CD4-positive, alpha-beta T cell treated with Interleukin-4 for 4 hours (primary cell): ENCODE measurements at regions not wholly inside any gene's neighbourhood (a gene's known extent, or its start where the extent isn't known, plus 50 kb on each side); places are given as distances from the start of the nearest gene placed in this dataset.

Experiments
- DNase-seq: peaks from one replicate; pipeline ENCODE4 v3.0.0-alpha.2; 2020

DNA sequence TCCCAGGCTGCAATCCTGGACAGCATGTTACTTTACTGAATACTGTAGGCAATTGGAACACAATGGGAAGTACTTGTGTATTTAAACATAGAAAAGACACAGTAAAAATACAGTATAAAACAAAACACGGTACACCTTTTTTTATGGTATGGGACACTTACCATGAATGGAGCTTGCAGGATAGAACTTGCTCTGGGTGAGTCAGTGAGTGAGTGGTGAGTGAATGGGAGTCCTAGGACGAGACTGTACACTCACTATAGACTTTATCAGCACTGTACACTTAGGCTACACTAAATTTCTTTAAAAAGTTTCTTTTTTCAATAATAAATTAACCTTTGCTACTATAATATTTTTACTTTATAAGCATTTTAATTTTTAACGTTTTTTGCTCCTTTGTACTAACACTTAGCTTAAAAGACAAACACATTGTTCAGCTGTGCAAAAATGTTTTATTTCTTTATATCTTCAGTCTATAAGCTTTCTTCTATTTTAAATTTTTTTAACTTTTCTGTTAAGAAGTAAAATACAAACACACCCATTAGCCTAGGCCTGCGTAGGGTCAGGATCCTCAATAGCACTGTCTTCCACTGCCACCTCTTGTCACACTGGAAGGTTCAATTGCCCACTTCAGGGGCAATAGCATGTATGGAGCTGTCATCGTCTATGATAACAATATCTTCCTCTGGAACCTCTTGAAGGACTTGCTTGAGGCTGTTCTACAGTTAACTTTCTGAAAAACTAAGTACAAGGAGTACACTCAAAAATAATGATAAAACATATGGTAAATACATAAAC is 293.5 kb upstream of the FSTL5 start:
- no peak for DNase-seq

DNA sequence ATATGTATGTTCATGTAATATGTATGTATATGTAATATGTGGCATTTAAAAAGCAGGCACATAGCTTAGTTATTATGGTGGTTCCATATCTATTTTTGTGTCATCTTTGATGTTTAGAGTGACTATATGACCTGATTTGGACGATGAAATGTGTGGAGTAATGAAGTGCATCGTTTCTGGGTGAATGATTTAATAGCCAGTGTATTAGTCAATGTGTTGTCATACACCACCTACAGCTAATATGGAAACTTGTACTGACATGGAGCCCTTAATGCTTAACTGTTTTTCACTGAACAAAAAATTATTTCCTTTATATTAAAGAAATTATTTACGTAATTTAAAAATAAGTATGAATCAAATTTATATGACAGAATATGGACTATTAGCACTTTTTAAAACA is 292.3 kb upstream of the FSTL5 start:
- no peak for DNase-seq

GRCh38 chr4:162450531-162451035 is 286.8 kb upstream of the FSTL5 start:
- no peak for DNase-seq

DNA sequence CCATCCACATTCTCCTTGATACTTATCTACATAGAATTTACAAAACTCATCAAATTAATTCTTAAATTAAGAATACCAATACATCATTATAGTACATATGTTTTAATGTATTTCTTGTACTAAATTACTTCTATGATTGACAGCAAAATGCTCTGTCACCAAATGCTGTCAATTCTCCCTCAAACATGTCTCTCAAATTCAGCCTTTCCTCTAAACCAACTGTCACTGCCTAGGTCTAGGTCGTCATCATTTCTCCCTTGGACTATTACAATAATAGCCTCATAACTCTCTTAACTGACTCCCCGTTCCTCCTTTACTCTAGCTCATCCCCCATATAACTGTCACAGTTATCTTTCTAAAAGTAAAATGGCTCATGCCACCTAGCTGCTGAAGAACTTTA is 279.7 kb upstream of the FSTL5 start:
- DNase-seq: no peak

GRCh38 chr4:162442128-162442527 is 278.3 kb upstream of the FSTL5 start:
- DNase-seq: no peak

DNA sequence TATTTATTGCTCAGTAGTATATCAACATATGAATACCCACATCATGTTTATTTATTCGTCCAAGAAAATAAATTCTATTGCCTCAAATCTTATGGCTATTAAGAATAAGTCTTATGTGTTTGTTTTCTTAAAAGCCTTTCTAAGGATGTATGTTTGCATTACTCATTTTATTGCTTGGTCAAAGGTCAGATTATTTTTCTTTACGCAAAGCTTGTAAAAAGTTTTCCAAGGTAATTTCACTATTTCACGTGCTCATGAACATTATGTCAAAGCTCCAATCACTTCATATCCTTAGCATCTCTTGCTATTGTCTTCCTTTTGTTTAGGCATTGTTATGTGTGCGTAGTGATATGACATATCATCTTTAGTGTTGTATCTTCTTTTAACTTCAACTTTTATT is 258.5 kb upstream of the FSTL5 start:
- no peak for DNase-seq

- DNase-seq: no peak
These were observed 247.1 kb upstream of the FSTL5 start for GRCh38 chr4:162410854-162411253.

GRCh38 chr4:162409048-162409447 is 245.2 kb upstream of the FSTL5 start:
- no peak for DNase-seq

- no peak for DNase-seq
These were observed 244.5 kb upstream of the FSTL5 start for GRCh38 chr4:162408309-162408708.

DNA sequence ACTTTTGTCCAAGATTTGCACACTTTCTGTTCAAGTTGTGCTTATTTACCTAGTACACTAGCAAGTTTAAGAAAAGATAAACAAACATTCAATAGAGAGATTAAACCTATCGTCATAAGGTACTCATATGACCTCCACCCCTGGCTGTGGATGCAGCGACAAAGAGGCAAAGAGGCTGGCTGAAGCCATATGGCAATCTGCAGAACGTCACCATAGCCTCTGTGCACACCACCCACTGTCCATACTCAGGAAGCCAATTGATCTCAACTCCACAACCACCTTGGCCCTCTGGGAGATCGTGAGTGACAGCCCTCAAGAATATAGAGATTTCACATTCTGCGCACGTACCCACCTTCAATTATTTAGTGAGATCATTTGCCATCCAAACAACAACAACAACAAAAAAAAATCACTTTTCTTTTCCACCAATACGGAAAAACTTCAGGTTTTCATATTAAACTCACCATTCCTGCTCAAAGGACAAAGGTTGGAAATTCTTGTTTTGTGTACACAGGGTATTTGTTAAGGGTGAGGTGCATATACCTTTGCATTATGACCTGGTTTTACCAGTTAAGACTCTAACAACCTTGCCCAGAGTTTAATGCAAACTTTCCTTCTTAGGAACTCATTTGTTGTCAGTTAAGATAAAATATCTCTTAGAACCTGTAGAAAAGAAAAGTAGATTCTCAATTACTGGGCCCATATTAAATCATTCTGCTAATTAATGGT is 243.0 kb upstream of the FSTL5 start:
- DNase-seq: no peak

- DNase-seq: no peak
These were observed 240.1 kb upstream of the FSTL5 start for GRCh38 chr4:162403932-162404331.

GRCh38 chr4:162403419-162403818 is 239.6 kb upstream of the FSTL5 start:
- DNase-seq: no peak

DNA sequence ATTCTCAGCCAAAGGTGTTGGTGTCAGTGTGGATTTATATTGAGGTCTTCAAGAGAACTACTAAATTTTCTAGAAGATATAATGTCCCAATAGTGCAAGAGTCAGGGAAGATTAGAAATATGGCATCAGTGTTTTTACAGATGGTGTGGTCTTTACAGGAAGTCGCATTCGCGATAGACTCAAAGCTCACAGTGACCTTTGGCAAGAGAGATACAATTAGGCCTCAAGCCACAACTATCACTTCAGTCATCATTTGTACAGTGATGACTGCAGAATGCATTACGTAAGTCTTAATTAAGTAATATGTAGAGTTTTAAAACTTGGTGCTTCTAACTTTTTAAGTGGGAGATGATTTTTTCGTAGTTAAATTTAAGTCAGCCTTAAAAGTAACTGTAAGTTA is 237.2 kb upstream of the FSTL5 start:
- DNase-seq: no peak

DNA sequence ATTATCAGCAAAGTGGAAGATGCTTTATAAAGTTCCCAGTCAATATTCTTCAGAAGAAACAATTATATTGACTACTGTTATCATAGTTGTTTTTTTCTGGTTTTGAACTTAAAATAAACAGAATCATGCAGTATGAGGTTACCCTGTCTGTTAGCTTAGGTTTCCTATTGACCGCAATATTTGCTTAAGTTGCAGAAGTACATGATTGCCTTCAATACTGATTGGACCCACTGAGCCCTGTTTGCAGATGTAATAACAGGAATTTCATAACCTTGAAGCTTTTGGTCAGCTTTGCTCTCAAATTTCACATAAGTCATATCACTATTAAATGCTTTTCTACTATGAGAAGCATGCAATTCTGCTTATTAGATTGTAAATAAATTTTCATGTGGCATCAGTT is 229.1 kb upstream of the FSTL5 start:
- DNase-seq: no peak

GRCh38 chr4:162366146-162366545 is 202.3 kb upstream of the FSTL5 start:
- no peak for DNase-seq

DNA sequence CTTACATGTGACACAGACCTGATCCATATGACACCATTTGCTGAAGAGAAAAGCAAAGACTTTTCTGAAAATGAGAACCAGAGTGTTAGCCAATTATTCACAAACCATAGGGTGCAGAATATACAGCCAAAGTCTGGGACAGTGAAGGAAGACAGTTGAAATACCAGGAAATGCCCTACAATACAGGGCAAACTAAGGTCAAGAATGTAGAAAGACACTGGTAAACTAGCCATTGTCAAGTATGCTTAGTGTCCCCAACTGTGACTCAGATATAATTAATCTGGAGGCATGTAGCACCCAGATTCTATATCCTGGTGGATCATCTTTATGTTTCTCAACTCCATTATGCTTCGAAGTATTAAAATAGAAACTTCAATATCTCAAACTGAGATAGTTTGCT is 200.9 kb upstream of the FSTL5 start:
- no peak for DNase-seq

DNA sequence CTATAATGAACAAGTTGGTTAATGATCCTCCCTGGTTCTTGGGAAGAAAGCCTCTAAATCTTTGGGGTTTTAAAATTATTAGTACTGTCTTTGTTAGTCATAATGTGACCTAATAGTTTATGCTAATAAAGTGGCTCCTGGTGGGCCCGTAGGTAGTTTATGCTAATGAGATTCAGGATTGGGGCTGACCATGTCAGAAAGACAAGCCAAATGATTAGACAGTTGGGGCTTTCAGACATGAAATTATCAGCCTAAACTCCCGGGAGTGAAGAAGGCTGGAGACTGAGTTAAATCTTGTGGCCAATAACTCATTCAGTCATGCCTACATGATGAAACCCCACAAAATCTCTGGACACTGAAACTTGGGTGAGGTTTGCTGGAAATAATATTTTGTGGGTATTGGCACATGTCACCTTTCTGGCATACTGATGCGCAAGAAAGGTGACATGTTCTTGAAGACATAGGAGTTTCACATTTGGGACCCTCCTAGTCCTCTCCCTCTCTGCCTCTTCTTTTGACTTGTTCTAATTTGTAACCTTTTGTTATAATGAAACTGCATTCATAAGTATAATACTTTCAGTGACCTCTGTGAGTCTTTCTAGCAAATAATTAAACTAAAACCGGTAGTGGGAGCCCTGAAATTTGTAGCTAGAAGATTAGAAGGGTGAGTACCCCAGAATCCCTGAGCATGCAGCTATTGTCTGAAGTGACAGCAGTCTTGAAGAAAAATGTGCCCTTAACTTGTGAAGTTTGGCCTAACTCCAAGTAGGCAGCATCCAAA is 196.8 kb upstream of the FSTL5 start:
- DNase-seq: no peak

- no peak for DNase-seq
These were observed 192.4 kb upstream of the FSTL5 start for GRCh38 chr4:162356181-162356580.

DNA sequence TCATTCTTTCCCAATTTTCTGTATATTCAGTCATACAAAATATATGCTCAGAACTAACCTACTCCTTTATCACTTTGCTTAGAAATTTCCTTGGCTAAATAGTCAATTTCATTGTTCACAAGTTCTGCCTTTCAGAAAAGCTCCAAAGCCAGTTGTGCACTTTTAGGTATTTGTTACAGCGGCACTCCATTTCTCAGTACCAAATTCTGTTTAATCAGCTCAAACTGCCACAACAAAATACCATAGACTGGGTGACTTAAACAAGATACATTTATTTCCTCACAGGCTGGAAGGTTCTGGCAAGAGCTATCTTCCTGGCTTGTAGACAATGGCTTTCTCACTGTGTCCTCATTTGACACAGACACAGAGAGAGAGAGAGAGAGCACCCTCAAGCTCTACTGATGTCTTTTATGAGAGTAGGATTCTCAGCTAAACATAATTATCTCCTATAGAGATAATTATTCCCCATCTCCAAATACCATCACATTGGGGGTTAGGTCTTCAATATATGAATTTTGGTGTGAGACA is 188.8 kb upstream of the FSTL5 start:
- no peak for DNase-seq

- no peak for DNase-seq
These were observed 186.5 kb upstream of the FSTL5 start for GRCh38 chr4:162350331-162350730.

- no peak for DNase-seq
These were observed 185.6 kb upstream of the FSTL5 start for GRCh38 chr4:162349395-162349794.

DNA sequence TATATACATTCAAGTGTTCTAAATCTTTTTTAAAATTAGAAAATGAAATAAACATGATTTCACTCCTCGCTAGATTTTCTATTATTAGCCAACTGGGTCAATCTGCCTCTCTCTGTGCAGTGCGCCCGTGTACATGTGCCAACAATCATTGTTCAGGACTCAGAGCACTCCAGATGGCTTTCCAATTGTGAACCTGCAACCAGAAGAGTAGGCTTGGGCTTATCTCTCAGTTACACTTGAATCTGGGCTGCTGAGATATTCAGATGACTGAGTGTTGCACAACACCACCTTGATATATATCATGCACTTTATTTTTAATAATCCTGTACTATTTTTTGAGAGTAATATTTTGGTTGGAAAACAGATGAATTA is 184.0 kb upstream of the FSTL5 start:
- no peak for DNase-seq

GRCh38 chr4:162347156-162347841 is 183.5 kb upstream of the FSTL5 start:
- no peak for DNase-seq
